ENCODE measurements at regions not wholly inside any gene's neighbourhood (a gene's known extent, or its start where the extent isn't known, plus 50 kb on each side); places are given as distances from the start of the nearest gene placed in this dataset. TPM values are rescaled to one million over a fixed set of nuclear protein-coding genes. Genes with fewer than 3 reads are reported as not detected.

DNA sequence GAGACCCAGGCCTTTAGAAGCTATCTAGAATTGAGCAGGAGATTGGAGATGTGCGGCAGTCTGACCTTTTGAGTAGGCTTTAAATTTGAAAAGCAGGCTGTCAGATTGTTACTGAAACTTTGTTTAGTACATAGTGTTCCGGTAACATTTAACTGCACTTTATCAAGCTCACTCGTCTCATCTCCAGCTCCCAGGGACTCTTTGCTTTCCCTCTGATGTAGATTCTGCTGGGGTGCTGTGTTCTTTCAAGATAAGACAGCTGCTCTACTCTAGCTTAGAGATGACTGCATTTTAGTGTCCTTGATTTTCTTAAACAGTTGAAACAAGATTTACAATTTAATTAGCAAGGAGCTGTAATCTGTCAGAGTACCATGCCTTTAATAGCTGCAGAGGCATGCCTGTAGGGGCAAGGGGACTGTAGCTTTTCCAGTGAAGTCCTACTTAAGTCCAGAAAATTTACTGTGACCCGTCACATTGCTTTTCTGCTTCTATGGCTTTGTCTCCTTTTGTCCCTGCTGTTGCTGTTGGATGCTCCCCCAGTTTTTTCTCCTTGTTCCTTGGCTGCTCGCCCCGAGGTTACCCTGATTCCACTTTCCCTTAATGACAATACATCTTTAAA is 56.4 kb upstream of the MTPN start:
- in situ Hi-C loops (cut with MboI), result no loop called here
- Histone ChIP-seq H3K79me2 (ENCODE audit: insufficient read depth) (no peaks in the 10 kb centered on the region), H3K4me2 (ENCODE audit: unreplicated experiment) (no peak overlapping the region), H3K9me3 (ENCODE audit: low read depth) (no peaks in the 10 kb centered on the region), H3K27ac (no peak overlapping the region), H3K4me3 (no peak overlapping the region), H3F3A (ENCODE audit: insufficient read depth) (no peaks in the 10 kb centered on the region), H2AFZ (no peak overlapping the region), H3K36me3 (ENCODE audit: low read depth) (no peaks in the 10 kb centered on the region), H3K9ac (no peak overlapping the region), H4K20me1 (ENCODE audit: insufficient read depth) (no peaks in the 10 kb centered on the region), H3K4me1 (ENCODE audit: insufficient read depth) (no peaks in the 10 kb centered on the region), H3K9me2 (ENCODE audit: insufficient read depth) (no peaks in the 10 kb centered on the region), H3K27me3 (replicated peaks; ENCODE audit: insufficient read depth) (peaks cover 16% of the 10 kb centered on the region)
- WGBS, 2 experiments (ENCODE audit: low coverage in 1 of 2, low lambda C conversion rate in 2 of 2, missing lambda C conversion rate in 2 of 2), result 30 to 35% methylated on average over 6 of the region's 6 CpGs
- no peak for TF ChIP-seq EZH2phosphoT487 (IDR thresholded peaks at IDR 0.05; ENCODE audit: insufficient read depth, low read depth)
- no peak for TF ChIP-seq EZH2 (IDR thresholded peaks at IDR 0.05; ENCODE audit: insufficient read depth, poor library complexity, severe bottlenecking)
- no peak for DNase-seq

DNA sequence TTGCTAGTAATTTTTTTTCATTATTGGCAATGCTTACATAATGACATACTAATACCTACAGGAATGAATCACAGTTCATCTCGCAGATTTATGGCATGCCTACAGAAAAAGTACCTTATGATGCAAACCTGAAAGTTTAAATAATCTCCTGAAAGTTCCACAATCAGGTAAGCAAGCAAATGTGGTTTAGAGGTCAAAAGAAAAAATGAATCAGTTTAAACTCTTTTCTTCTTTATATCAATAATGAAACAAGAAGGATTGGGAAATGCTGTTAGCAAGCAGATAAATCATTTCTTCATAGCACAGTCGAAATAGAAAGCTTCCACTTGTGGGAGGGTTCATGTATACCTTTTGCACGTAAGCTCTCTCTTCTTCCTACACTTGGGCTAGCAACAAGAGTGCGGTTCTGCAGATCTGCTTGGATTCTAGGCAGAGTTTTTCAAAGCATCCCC is 53.7 kb upstream of the MTPN start:
- Histone ChIP-seq H4K20me1 (ENCODE audit: insufficient read depth) (no peaks in the 10 kb centered on the region), H3K4me1 (ENCODE audit: insufficient read depth) (no peaks in the 10 kb centered on the region), H3K9ac (no peak overlapping the region), H3K36me3 (ENCODE audit: low read depth) (no peaks in the 10 kb centered on the region), H3K9me2 (ENCODE audit: insufficient read depth) (no peaks in the 10 kb centered on the region), H3K27ac (no peak overlapping the region), H3K4me3 (no peak overlapping the region), H3K9me3 (ENCODE audit: low read depth) (no peaks in the 10 kb centered on the region), H3K79me2 (ENCODE audit: insufficient read depth) (no peaks in the 10 kb centered on the region), H3K27me3 (replicated peaks; ENCODE audit: insufficient read depth) (peaks cover 17% of the 10 kb centered on the region), H3K4me2 (ENCODE audit: unreplicated experiment) (no peak overlapping the region), H3F3A (ENCODE audit: insufficient read depth) (no peaks in the 10 kb centered on the region), H2AFZ (no peak overlapping the region)
- 57 to 58% methylated on average over 4 of the region's 4 CpGs for WGBS, 2 experiments (ENCODE audit: low coverage in 1 of 2, low lambda C conversion rate in 2 of 2, missing lambda C conversion rate in 2 of 2)
- no peak for TF ChIP-seq EZH2 (IDR thresholded peaks at IDR 0.05; ENCODE audit: insufficient read depth, poor library complexity, severe bottlenecking)
- no peak for TF ChIP-seq EZH2phosphoT487 (IDR thresholded peaks at IDR 0.05; ENCODE audit: insufficient read depth, low read depth)
- in situ Hi-C loops (cut with MboI), result no loop called here
- no peak for DNase-seq

DNA sequence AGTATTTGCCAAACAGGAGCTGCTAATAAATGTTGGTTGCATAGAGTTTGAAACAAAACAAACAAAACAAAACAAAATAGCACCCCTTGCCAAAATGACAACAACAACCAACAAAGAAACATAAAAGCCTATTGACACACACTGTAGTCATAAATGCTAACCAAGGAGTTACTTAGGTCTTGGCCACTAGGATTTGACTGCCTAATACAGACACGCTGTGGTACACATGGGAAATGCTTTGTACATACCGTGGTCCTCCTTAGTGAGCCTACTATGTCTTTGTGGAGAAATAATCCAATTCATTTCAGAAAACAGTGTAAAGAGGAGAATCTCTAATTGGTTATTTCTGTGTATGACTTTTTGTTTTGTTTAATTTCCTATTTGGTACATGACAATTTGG is 53.2 kb upstream of the MTPN start:
- Histone ChIP-seq H3K4me1 (ENCODE audit: insufficient read depth) (no peaks in the 10 kb centered on the region), H3K9me2 (ENCODE audit: insufficient read depth) (no peaks in the 10 kb centered on the region), H3K27me3 (replicated peaks; ENCODE audit: insufficient read depth) (peaks cover 17% of the 10 kb centered on the region), H3K79me2 (ENCODE audit: insufficient read depth) (no peaks in the 10 kb centered on the region), H3K4me2 (ENCODE audit: unreplicated experiment) (no peak overlapping the region), H4K20me1 (ENCODE audit: insufficient read depth) (no peaks in the 10 kb centered on the region), H3K4me3 (no peak overlapping the region), H3K9me3 (ENCODE audit: low read depth) (no peaks in the 10 kb centered on the region), H3K36me3 (ENCODE audit: low read depth) (no peaks in the 10 kb centered on the region), H3K27ac (no peak overlapping the region), H3K9ac (no peak overlapping the region), H3F3A (ENCODE audit: insufficient read depth) (no peaks in the 10 kb centered on the region), H2AFZ (no peak overlapping the region)
- in situ Hi-C loops (cut with MboI), result no loop called here
- no peak for DNase-seq
- 66 to 72% methylated on average over 2 of the region's 2 CpGs for WGBS, 2 experiments (ENCODE audit: low coverage in 1 of 2, low lambda C conversion rate in 2 of 2, missing lambda C conversion rate in 2 of 2)
- no peak for TF ChIP-seq EZH2phosphoT487 (IDR thresholded peaks at IDR 0.05; ENCODE audit: insufficient read depth, low read depth)
- no peak for TF ChIP-seq EZH2 (IDR thresholded peaks at IDR 0.05; ENCODE audit: insufficient read depth, poor library complexity, severe bottlenecking)

DNA sequence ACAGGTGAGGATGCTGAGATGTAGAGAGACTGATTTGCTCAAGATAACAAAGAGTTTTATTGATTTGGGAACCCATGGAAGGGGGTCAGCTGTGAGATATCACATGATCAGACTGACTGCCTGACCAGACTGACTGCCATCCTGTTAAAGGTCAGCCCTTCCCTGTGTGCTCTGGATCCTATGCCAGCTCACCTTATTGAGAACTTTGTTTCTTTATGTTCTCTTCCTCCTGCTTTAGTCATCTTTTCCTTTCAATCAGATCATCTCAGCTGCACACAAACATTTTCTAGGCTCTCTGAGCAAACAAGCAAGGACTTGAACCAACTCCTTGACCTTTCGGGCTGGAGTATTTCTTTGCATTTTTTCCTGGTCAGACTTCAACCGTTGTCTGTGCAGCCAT is 50.0 kb upstream of the MTPN start:
- H3K9me2 ChIP-seq (ENCODE audit: insufficient read depth), result no peaks in the 10 kb centered on the region
- H3K79me2 ChIP-seq (ENCODE audit: insufficient read depth), result no peaks in the 10 kb centered on the region
- H2AFZ ChIP-seq, result no peak overlapping the region
- H3K9ac ChIP-seq, result no peak overlapping the region
- H3K36me3 ChIP-seq (ENCODE audit: low read depth), result no peaks in the 10 kb centered on the region
- H3K4me1 ChIP-seq (ENCODE audit: insufficient read depth), result no peaks in the 10 kb centered on the region
- H3K27ac ChIP-seq, result no peak overlapping the region
- no peaks in the 10 kb centered on the region for H3F3A ChIP-seq (ENCODE audit: insufficient read depth)
- no peaks in the 10 kb centered on the region for H4K20me1 ChIP-seq (ENCODE audit: insufficient read depth)
- H3K9me3 ChIP-seq (ENCODE audit: low read depth), result no peaks in the 10 kb centered on the region
- TF ChIP-seq EZH2 (IDR thresholded peaks at IDR 0.05; ENCODE audit: insufficient read depth, poor library complexity, severe bottlenecking) (no peak), EZH2phosphoT487 (IDR thresholded peaks at IDR 0.05; ENCODE audit: insufficient read depth, low read depth) (no peak)
- DNase-seq, result no peak
- no peak overlapping the region for H3K4me2 ChIP-seq (ENCODE audit: unreplicated experiment)
- WGBS, 2 experiments (ENCODE audit: low coverage in 1 of 2, low lambda C conversion rate in 2 of 2, missing lambda C conversion rate in 2 of 2), result 60 to 61% methylated on average over 2 of the region's 2 CpGs
- no peak overlapping the region for H3K4me3 ChIP-seq
- in situ Hi-C loops (cut with MboI), result no loop called here
- peaks cover 14% of the 10 kb centered on the region; the same call in 1 of the 2 replicates for H3K27me3 ChIP-seq (replicated peaks; ENCODE audit: insufficient read depth)

Small RNA genes lying in the stretch of these regions (small RNA-seq; reads per million reads assigned to genes)
- gene RF00019 (ENCODE audit: low read depth, low replicate concordance), result not detected

Data from GM23248 (cell line).